PC-3 (cell line): ENCODE measurements at regions not wholly inside any gene's neighbourhood (a gene's known extent, or its start where the extent isn't known, plus 50 kb on each side); places are given as distances from the start of the nearest gene placed in this dataset.

Experiments
- EZH2phosphoT487 ChIP-seq: fragments of 300-600 bp; sonication (generic); IDR thresholded peaks from 2 replicates; pipeline ENCODE4 v1.6.1; 2018; ENCODE audit warnings: mild to moderate bottlenecking, antibody characterized with exemption, low read length, borderline replicate concordance
- TF ChIP-seq, protein P1 (sequence below): fragments of 300-600 bp; sonication (generic); conservative IDR thresholded peaks from 2 replicates; pipeline ENCODE4 v1.5.1; 2017; ENCODE audit warnings: antibody characterized with exemption, low read depth, mild to moderate bottlenecking, low read length

DNA sequence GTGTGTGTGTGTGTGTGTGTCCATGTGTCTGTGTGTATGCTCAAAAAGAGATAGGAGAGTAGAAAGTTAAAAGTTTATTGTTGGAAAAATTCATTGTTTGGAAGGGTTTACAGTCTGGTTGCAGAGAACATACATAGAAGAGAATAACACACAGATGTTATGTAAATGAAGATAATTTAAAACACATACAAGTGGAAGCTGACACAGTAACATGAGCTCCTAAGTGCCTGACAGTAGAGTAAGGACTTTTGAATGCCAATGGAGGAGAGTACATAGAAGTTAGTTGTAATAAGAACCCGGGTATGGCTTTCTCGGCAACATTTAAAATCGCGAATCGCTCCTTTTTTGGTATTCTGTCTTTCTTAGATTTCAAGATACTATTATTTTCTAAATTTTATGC is 137.0 kb upstream of the FANCL start:
- TF ChIP-seq, protein P1, sequence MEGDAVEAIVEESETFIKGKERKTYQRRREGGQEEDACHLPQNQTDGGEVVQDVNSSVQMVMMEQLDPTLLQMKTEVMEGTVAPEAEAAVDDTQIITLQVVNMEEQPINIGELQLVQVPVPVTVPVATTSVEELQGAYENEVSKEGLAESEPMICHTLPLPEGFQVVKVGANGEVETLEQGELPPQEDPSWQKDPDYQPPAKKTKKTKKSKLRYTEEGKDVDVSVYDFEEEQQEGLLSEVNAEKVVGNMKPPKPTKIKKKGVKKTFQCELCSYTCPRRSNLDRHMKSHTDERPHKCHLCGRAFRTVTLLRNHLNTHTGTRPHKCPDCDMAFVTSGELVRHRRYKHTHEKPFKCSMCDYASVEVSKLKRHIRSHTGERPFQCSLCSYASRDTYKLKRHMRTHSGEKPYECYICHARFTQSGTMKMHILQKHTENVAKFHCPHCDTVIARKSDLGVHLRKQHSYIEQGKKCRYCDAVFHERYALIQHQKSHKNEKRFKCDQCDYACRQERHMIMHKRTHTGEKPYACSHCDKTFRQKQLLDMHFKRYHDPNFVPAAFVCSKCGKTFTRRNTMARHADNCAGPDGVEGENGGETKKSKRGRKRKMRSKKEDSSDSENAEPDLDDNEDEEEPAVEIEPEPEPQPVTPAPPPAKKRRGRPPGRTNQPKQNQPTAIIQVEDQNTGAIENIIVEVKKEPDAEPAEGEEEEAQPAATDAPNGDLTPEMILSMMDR, result no peak
- TF ChIP-seq EZH2phosphoT487, result no peak
